Motor neuron (in vitro differentiated cells): ENCODE measurements at regions not wholly inside any gene's neighbourhood (a gene's known extent, or its start where the extent isn't known, plus 50 kb on each side); places are given as distances from the start of the nearest gene placed in this dataset.

ENCODE experiments used
- ATAC-seq, 8 experiments: fragments of 200-7000 bp; cut with Tn5 transposase; replicated peaks in 6 of 8; 2 replicates each; pipeline ENCODE4 v1.8.0; 2021; ENCODE audit warnings: mild to moderate bottlenecking in 8 of 8, moderate library complexity in 8 of 8
- H3K27ac ChIP-seq, 2 donors: fragments of 250-450 bp; sonication (Bioruptor Pico); 2 replicates each; pipeline ENCODE4 v1.9.0; 2021; ENCODE audit warnings: antibody characterized with exemption in 2 of 2, mild to moderate bottlenecking in 2 of 2, moderate library complexity in 1 of 2
- H3K4me1 ChIP-seq, 2 donors: fragments of 250-450 bp; sonication (Bioruptor Pico); replicated peaks in 1 of 2; 2 replicates each; pipeline ENCODE4 v1.6.1; 2021; ENCODE audit warnings: antibody characterized with exemption in 2 of 2, mild to moderate bottlenecking in 2 of 2, moderate library complexity in 1 of 2
- H3K4me3 ChIP-seq, 5 donors: fragments of 250-450 bp; sonication (Bioruptor Pico); 2 replicates each; pipeline ENCODE4 v1.9.0; 2021; ENCODE audit warnings: antibody characterized with exemption in 5 of 5, mild to moderate bottlenecking in 5 of 5, moderate library complexity in 4 of 5
- WGBS, 10 experiments: fragments of 450-650 bp; shearing (Covaris generic); methylation state at CpG; one replicate each; pipeline ENCODE4 v1.0.0; 2022; 5-methylcytosine and 5-hydroxymethylcytosine counted together
- in situ Hi-C, 9 experiments: fragments of 400-800 bp; cut with MboI; loops; one replicate each; pipeline ENCODE4 v1.15.0; 2021; ENCODE audit warnings: low sequenced_read_pairs in 9 of 9, low pct_unique_long_range_greater_than_20kb in 2 of 9; ENCODE audit not compliant: unreplicated experiment in 9 of 9

DNA sequence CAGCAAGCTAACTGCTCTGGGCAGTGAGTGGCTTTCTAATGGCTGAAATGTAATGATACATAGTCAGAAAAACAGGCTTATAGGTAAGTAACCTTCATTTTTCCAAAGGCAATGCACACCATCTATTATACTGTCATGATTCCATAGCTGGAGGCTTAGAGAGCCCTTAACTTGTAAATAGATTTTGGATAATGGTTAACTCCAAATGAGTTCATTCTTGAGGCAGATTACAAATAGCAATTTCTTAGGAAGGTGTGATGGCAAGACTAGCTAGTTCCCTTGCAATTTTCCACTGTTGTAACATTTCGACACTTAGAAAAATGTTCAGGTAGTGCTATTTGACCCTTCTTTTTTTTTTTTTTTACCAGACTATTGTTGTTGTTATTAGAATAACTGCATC lies 789.8 kb upstream of the PCDH9 start:
- no peak for ATAC-seq
- in situ Hi-C loops, result no loop called here
- no peak overlapping the region for H3K27ac ChIP-seq
- H3K4me3 ChIP-seq, result no peak overlapping the region
- H3K4me1 ChIP-seq, result no peaks in the 10 kb centered on the region
- 15 to 100% (median 92%) methylated on average over 1 of the region's 1 CpG; no CpG with 5 or more reads in 1 of the 10 experiments for WGBS, 10 experiments

DNA sequence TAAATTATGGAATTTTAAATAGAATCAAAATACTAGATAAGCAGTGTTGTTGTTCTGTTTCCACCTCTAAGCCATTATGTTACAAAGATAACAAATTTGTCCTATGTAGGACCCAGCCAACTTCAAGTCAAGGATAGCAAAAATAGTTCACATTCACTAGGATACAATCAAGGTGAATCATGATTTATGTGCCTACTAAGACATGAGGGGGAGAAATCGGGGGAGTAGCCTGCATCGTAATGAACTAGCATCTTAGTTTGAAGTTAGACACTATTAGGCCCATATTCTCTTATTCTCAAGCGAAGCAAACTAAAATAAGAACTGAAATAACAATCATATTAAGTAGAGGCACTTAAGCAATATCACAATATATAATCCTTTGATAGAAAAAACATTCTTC lies 779.4 kb upstream of the PCDH9 start:
- H3K27ac ChIP-seq, result no peak overlapping the region
- peaks cover 0 to 3% of the 10 kb centered on the region in 2 donors for H3K4me1 ChIP-seq
- no peak overlapping the region for H3K4me3 ChIP-seq
- ATAC-seq, result no peak
- 0 to 100% (median 78%) methylated on average over 1 to 3 of the region's 3 CpGs; no CpG with 5 or more reads in 1 of the 10 experiments for WGBS, 10 experiments
- in situ Hi-C loops, result no loop called here

DNA sequence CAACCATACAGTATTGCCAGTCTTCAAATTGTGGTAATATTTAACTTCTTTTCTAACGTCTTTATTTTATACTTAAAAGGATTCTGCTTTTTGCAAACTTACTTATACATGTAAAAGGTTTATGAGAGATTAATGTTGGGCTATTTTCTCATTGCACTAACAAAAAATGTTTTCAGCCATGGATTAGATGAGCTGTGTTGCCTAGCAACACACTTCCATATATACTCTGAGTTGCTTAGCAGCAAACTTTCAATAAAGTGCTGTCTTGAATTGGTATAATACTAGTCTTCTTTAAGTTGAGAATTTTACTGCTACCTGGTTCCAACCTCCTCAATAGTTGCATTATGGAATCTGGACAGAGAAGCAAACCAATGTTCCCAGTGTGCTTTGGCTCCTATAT lies 777.4 kb upstream of the PCDH9 start:
- Histone ChIP-seq H3K27ac (no peak overlapping the region), H3K4me3 (no peak overlapping the region), H3K4me1 (peaks cover 0 to 3% of the 10 kb centered on the region in 2 donors)
- in situ Hi-C loops, result no loop called here
- ATAC-seq, result no peak
- WGBS, 10 experiments, result 0 to 100% (median 57%) methylated on average over 1 of the region's 1 CpG; no CpG with 5 or more reads in 1 of the 10 experiments

DNA sequence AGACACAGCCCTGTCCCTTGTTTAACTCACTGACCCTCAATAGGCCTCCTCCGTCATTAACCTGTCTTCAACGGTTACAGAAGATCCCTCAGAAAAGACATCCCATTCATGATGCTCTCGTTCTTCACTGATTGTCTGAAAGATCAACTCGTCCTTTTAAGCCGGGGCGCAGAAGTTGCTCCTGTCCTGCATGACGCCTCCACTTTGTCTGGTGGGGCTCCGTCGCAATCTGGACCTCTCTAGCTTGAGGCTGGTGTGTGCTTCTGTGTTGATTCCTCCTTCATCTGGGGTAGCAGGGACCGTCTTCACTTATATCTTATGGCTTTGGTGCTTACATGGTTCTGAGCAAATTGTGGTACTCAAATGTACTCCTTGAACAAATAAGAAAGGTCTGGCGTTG lies 766.0 kb upstream of the PCDH9 start:
- whole genome bisulfite sequencing, 10 experiments, result 28 to 100% (median 89%) methylated on average over 1 to 11 of the region's 11 CpGs; no CpG with 5 or more reads in 1 of the 10 experiments
- no peak for ATAC-seq
- no peak overlapping the region for H3K27ac ChIP-seq
- no peak overlapping the region for H3K4me3 ChIP-seq
- no peaks in the 10 kb centered on the region for H3K4me1 ChIP-seq
- in situ Hi-C loops, result no loop called here

DNA sequence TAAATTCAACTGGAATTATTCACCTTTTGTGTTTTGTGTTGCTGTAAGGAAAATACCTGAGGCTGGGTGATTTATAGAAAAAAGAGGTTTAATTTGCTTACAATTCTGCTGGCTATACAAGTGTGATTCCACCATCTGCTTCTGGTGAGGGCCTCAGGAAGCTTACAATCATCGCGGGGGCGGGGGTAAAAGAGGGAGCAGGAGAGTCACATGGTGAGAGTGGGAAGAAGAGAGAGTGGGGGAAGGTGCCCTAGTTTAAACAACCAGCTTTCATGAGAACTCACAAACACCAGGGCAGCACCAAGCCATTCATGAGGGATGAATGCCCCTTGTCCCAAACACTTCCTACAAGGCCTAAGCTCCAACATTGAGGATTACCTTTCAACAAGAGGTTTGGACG lies 760.7 kb upstream of the PCDH9 start:
- ATAC-seq, result no peak
- H3K4me3 ChIP-seq, result no peak overlapping the region
- H3K27ac ChIP-seq, result no peak overlapping the region
- WGBS, 10 experiments, result 0 to 100% (median 87%) methylated on average over 1 to 4 of the region's 4 CpGs; no CpG with 5 or more reads in 2 of the 10 experiments
- in situ Hi-C loops, result no loop called here
- no peaks in the 10 kb centered on the region for H3K4me1 ChIP-seq

DNA sequence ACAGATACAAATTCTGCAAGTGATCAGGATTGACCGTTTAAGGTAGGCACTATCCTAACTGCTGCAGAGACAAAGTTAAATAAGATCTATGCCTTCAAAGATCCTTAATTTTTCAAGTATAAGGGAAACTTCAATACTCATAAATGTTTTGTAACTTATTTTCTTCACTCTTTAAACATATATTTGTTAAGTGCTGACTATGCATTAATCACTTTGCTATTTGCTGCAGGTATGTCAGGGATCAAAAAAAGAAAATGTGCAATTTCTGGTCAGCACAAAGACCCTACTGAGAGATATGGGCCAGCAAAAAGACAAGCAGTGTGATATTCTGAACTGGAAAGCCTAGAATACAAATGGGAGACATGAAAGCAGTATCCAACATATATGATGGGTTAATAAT lies 756.1 kb upstream of the PCDH9 start:
- no peak overlapping the region for H3K4me3 ChIP-seq
- WGBS, 10 experiments, result 0 to 100% (median 73%) methylated on average over 1 of the region's 1 CpG; no CpG with 5 or more reads in 1 of the 10 experiments
- no peak overlapping the region for H3K27ac ChIP-seq
- no peak for ATAC-seq
- in situ Hi-C loops, result no loop called here
- no peaks in the 10 kb centered on the region for H3K4me1 ChIP-seq

DNA sequence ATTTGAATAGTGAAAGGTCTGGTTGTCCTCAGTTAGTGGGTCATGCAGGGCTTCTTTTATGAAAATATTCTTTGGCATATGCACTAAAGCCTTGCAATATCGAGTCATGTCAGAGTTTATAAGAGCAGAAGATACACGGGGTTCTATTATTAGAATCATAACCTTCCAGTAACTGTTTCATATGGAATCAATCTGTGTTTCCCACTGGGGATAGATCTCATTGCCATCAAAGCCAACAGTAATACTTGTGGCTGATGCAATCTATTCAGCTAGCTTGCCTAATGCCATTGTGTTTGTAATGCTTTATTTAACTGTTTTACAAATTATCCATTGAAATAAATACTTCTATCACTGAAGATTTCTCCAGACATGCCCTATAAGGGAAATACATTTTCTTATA lies 746.9 kb upstream of the PCDH9 start:
- in situ Hi-C loops, result no loop called here
- ATAC-seq, result peak in 5 of 8 experiments; percentile 20 to 57 (median 49)
- WGBS, 10 experiments, result 0 to 91% (median 72%) methylated on average over 2 of the region's 2 CpGs; no CpG with 5 or more reads in 2 of the 10 experiments
- Histone ChIP-seq H3K27ac (no peak overlapping the region), H3K4me1 (no peaks in the 10 kb centered on the region), H3K4me3 (no peak overlapping the region)

DNA sequence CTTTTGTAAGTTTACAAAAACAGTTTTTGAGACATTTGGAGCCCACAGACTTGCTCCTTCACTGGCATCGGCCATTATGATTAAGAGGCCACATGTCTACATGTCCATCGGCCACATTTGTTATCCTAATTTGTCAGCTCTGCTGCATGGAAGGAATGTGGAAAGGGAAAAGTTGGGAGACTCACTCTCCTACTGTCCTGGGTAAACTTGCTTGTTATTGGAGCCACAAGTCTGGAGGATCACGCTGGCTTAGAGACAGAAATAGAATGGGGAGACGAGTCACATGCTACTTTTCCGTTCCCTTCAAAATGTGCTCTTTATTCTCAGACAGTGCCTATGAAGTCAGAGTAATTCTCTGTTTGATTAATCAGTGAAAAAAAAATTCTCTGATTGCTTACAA lies 741.2 kb upstream of the PCDH9 start:
- in situ Hi-C loops, result no loop called here

DNA sequence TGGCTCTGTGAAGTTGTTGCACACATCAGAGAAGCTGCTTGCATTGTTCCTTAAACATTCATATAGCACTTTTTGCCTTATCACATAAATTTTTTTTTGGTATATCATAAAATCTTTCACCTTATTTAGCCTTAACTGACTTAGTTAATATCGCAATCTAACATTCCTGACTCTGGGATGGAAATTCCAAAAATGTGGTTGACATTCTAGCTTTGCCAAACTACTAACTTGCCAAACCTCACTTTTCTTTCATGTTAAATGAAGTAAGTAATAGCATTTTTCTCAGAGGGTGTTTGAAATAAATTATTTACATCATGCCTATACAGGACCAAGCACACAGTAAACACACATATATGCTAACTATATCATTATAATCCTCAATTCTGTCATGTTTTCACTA lies 736.9 kb upstream of the PCDH9 start:
- 25 to 100% (median 89%) methylated on average over 1 of the region's 1 CpG; no CpG with 5 or more reads in 3 of the 10 experiments for WGBS, 10 experiments
- ATAC-seq, result no peak
- no peak overlapping the region for H3K27ac ChIP-seq
- in situ Hi-C loops, result no loop called here
- no peak overlapping the region for H3K4me3 ChIP-seq
- H3K4me1 ChIP-seq, result peaks cover 0 to 8% of the 10 kb centered on the region in 2 donors

More for the DNA sequence above, 741.2 kb upstream of the PCDH9 start:
- Histone ChIP-seq H3K27ac (no peak overlapping the region), H3K4me1 (no peaks in the 10 kb centered on the region), H3K4me3 (no peak overlapping the region)
- 20 to 100% (median 86%) methylated on average over 1 to 5 of the region's 5 CpGs for WGBS, 10 experiments
- no peak for ATAC-seq

DNA sequence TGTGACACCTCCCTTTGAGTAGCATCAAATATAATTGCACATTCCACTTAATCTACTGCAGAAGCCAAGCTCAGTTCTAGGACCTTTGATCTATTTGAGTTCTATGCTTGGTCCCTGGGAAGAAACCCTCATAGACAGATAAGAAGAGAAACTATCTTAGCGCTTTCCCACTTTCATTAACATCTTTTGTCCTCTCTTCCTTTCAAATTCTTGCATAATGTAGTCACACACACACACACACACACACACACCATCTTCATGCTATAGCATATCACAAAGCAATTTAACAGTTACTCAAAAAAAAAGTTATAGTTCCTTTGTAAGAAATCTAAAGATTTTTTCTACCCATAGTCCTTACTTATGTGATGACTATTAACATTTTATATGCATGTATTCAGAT lies 735.9 kb upstream of the PCDH9 start:
- Histone ChIP-seq H3K27ac (no peak overlapping the region), H3K4me1 (peaks cover 0 to 8% of the 10 kb centered on the region in 2 donors), H3K4me3 (no peak overlapping the region)
- 0 to 83% (median 37%) methylated on average over 1 of the region's 1 CpG; no CpG with 5 or more reads in 4 of the 10 experiments for WGBS, 10 experiments
- peak in 2 of 8 experiments; percentile 31 to 63 for ATAC-seq
- in situ Hi-C loops, result no loop called here

DNA sequence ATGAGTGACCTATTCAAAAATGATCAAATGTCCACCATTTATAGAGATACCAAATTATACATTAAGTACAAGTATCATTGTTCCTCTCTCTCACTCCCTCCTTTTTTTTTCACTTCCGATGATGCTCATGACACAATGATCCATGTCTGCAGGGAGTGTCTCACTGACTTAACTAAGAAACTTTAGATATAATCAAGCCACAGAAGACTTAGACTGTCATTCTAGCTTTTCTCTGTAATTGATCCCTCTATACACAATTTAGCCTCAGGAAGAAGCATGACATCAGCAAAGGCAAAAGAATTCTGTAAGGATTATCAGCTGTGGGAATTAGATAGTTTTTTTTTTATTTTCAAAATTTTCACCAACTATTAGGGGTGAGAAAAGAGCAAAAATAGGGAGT lies 734.9 kb upstream of the PCDH9 start:
- Histone ChIP-seq H3K27ac (no peak overlapping the region), H3K4me3 (no peak overlapping the region), H3K4me1 (peaks cover 0 to 8% of the 10 kb centered on the region in 2 donors)
- WGBS, 10 experiments, result 0 to 86% (median 54%) methylated on average over 1 of the region's 1 CpG
- no peak for ATAC-seq
- in situ Hi-C loops, result no loop called here

DNA sequence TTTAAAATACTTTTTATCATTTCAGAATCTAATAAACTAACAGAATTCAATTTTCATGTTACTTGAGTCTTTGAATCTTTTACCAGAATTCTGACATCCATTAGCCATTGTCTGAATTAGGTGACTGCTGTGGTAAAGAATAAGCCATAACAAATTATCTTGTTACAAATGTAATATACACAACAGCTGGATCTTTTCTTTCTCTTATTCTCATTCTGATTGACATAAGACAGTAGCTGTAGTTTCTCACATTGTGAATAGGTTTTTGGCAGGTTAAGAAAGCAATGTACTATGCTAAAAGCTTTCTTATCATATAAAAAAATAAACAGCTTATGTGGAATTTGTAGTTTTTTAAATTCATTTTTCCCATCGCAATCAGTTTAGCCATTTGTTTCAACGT lies 734.0 kb upstream of the PCDH9 start:
- H3K27ac ChIP-seq, result no peak overlapping the region
- in situ Hi-C loops, result no loop called here
- H3K4me1 ChIP-seq, result peaks cover 0 to 8% of the 10 kb centered on the region in 2 donors
- WGBS, 10 experiments, result 4 to 100% (median 74%) methylated on average over 2 of the region's 2 CpGs
- H3K4me3 ChIP-seq, result no peak overlapping the region
- no peak for ATAC-seq

DNA sequence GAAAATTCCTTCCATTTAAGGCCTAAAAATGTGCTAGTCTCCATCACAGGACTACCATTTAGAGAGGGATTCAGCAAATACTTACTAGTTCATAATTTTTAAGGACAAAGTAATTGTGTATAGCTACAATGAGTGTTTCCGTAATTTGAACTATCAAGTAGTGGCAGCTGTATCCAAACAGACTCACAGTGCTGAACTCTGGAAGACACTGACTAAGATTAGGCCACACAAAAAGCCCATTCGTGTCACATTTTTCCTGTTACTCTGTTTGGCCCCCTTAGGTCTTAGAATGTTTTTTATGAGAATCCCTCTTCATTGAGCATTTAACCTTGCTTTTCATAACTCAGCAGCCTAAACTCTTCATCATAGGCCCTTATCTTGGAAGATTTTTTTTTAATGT lies 731.2 kb upstream of the PCDH9 start:
- peaks cover 0 to 8% of the 10 kb centered on the region in 2 donors for H3K4me1 ChIP-seq
- no peak for ATAC-seq
- no peak overlapping the region for H3K27ac ChIP-seq
- in situ Hi-C loops, result no loop called here
- no peak overlapping the region for H3K4me3 ChIP-seq
- 0 to 100% (median 68%) methylated on average over 1 to 2 of the region's 2 CpGs; no CpG with 5 or more reads in 4 of the 10 experiments for WGBS, 10 experiments

DNA sequence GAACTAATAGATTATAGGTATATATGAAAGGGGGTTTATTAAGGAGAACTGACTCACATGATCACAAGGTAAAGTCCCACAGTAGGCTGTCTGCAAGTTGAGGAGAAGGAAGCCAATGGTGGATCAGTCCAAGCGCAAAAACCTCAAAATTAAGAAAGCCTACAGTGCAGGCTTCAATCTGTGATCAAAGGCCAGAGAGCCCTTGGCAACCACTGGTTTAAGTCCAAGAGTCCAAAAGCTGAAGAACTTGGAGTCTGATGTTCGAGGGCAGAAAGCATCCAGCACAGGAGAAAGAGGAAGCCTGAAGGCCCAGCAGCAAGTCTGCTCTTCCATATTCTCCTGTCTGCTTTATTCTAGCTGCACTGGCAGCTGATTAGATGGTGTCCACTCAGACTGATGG lies 721.3 kb upstream of the PCDH9 start:
- in situ Hi-C loops, result no loop called here
- WGBS, 10 experiments, result 0 to 100% (median 70%) methylated on average over 1 to 2 of the region's 2 CpGs; no CpG with 5 or more reads in 6 of the 10 experiments
- Histone ChIP-seq H3K27ac (no peak overlapping the region), H3K4me1 (peaks cover 0 to 2% of the 10 kb centered on the region in 2 donors), H3K4me3 (no peak overlapping the region)
- ATAC-seq, result no peak
